Activated CD8-positive, alpha-beta memory T cell treated with anti-CD3 and anti-CD28 coated beads, Interleukin-2, amount 10 ng/mL, durations not matched to agents 7 days and 5 days (primary cell): ENCODE measurements at regions not wholly inside any gene's neighbourhood (a gene's known extent, or its start where the extent isn't known, plus 50 kb on each side); places are given as distances from the start of the nearest gene placed in this dataset.
"Not testable (repeated sequence)": the region's sequence is repeated elsewhere in the genome, so short reads cannot be mapped to it uniquely, and the experiment has no call there.

Experiments
- ATAC-seq: fragments of 150-1000 bp; cut with Tn5 transposase; one replicate; pipeline ENCODE4 v1.10.0; 2021; ENCODE audit warnings: moderate library complexity
- CTCF ChIA-PET: fragments of 350-600 bp; sonication (Branson Sonifier 250); formaldehyde crosslinking; loops from one replicate; lab custom pipeline; 2021; ENCODE audit warnings: antibody characterized with exemption; lab: Charles Lee
- DNase-seq: peaks from one replicate; pipeline ENCODE4 v3.0.0-alpha.2; 2020
- H3K27ac Mint-ChIP-seq: one replicate; pipeline ENCODE4 v1.8.0; 2021; ENCODE audit warnings: mild to moderate bottlenecking, mixed read lengths
- H3K27me3 Mint-ChIP-seq: one replicate; pipeline ENCODE4 v1.8.0; 2021; ENCODE audit warnings: mixed read lengths
- H3K36me3 Mint-ChIP-seq: one replicate; pipeline ENCODE4 v1.8.0; 2021; ENCODE audit warnings: mild to moderate bottlenecking, mixed read lengths
- H3K4me1 Mint-ChIP-seq: one replicate; pipeline ENCODE4 v1.8.0; 2021; ENCODE audit warnings: mixed read lengths
- H3K4me3 Mint-ChIP-seq: one replicate; pipeline ENCODE4 v1.8.0; 2021; ENCODE audit warnings: mild to moderate bottlenecking, moderate library complexity, mixed read lengths
- H3K9me3 Mint-ChIP-seq: one replicate; pipeline ENCODE4 v1.8.0; 2022; ENCODE audit warnings: low read depth, mixed read lengths

DNA sequence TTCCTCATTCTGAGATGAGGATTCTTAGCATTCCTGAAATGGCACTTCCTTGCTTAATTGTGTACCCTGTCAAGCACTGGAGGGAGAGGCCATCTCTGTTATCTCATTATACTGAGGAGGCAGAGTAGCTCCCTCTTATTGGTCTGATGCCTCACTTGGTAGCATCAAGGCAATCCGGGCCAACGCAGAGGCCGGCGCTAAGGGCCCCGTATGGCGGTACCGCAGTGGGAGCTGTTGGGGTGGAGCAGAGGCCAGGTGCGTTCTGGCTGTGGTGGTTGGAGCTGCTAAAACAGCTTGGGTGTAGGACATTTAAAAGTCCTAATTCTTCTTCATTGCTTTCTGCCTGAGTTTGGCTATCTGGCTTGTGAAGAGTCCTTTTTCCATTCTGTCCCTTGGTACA lies 333.7 kb upstream of the NPAP1 start:
- not testable (repeated sequence) for H3K9me3 Mint-ChIP-seq

DNA sequence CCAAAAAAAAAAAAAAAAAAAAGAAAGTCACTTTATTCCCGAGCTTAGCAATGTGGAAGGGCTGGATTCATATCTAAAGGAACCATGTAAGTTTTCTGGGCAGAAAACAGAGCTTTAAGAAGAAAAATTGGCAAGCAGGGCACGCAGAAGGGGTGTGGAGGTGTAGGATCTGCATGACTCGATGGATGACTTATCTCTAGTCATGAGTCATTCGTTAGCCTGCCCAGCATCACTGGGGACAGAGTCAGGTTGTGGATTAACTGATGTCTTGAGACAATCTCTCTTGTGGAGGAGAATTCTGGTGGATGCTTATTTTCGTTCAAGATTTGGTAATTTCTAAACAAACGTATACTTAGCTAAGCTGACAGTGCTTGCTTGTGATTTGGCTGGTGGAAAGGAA lies 322.8 kb upstream of the NPAP1 start:
- ATAC-seq, H3K9me3 Mint-ChIP-seq, H3K27ac Mint-ChIP-seq, H3K36me3 Mint-ChIP-seq, DNase-seq, H3K4me3 Mint-ChIP-seq, H3K27me3 Mint-ChIP-seq, CTCF ChIA-PET, H3K4me1 Mint-ChIP-seq: not testable (repeated sequence)

More for the DNA sequence above, 333.7 kb upstream of the NPAP1 start:
- ATAC-seq, DNase-seq, H3K27ac Mint-ChIP-seq, H3K4me3 Mint-ChIP-seq, H3K27me3 Mint-ChIP-seq, CTCF ChIA-PET, H3K4me1 Mint-ChIP-seq, H3K36me3 Mint-ChIP-seq: not testable (repeated sequence)

DNA sequence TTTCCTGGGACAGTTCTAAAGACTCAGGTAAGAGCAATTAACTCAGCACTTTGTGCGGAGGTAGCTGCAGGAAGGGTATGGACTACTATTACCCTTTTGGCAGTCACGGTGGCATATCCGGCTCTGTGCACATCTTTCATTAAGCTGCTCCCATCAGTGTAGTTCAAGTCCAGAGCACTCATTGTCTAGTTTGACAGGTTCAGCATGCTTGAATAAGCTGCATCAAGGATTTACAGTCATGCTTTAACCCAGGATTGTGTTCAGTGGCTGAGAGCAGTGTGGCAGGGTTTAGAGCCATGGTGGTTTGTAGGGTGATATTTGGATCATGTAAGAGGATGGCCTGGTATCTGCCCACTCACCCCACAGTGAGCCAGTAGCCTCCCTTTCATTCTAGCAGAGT lies 294.5 kb upstream of the NPAP1 start:
- H3K36me3 Mint-ChIP-seq, H3K4me3 Mint-ChIP-seq, H3K9me3 Mint-ChIP-seq, H3K27ac Mint-ChIP-seq, CTCF ChIA-PET, DNase-seq, H3K4me1 Mint-ChIP-seq, H3K27me3 Mint-ChIP-seq, ATAC-seq: not testable (repeated sequence)

DNA sequence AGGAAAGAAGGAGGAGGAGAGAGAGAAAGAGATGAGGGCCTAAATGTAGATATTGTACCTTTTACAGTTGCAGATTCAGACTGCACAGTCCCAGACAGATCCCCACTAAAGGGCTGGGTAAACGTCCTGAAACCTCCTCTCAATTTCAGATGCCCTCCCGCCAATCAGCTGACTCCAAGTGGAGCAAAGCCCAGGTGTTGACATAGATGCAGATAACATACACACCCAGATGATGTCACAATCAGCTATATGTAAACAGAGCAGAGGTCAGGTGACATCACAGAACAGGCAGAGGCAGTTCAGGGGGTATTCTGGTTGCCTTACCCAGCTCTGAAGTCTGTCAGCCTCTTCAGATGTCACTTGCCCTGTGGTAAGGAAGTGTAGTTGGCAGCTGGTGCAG lies 290.3 kb upstream of the NPAP1 start:
- H3K9me3 Mint-ChIP-seq, CTCF ChIA-PET, H3K4me1 Mint-ChIP-seq, DNase-seq, ATAC-seq, H3K27ac Mint-ChIP-seq, H3K27me3 Mint-ChIP-seq, H3K4me3 Mint-ChIP-seq, H3K36me3 Mint-ChIP-seq: not testable (repeated sequence)

DNA sequence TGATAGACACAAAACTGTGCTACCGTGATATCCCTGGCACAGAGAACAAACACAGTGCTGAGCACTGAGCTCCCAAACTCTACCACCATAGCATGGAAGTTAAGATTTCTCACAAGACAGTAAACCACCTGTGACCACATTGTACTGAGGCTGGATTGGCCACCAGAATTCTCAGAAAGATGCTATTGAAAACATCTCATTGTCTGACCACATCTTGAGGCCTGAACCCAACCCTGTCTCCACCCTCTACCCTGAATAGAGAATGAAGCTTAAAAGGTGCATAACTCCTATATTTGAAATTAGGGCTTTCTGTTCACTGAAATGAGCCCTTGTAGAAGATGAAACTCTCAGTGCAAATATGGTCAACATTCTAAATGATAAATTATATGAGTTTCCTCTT lies 281.3 kb upstream of the NPAP1 start:
- H3K4me1 Mint-ChIP-seq: no peaks in the 10 kb centered on the region
- CTCF ChIA-PET: no interaction called here
- no peak for DNase-seq
- no peaks in the 10 kb centered on the region for H3K27me3 Mint-ChIP-seq
- no peak overlapping the region for H3K27ac Mint-ChIP-seq
- H3K36me3 Mint-ChIP-seq: no peaks in the 10 kb centered on the region
- H3K9me3 Mint-ChIP-seq: no peaks in the 10 kb centered on the region
- H3K4me3 Mint-ChIP-seq: no peak overlapping the region
- ATAC-seq: no peak

DNA sequence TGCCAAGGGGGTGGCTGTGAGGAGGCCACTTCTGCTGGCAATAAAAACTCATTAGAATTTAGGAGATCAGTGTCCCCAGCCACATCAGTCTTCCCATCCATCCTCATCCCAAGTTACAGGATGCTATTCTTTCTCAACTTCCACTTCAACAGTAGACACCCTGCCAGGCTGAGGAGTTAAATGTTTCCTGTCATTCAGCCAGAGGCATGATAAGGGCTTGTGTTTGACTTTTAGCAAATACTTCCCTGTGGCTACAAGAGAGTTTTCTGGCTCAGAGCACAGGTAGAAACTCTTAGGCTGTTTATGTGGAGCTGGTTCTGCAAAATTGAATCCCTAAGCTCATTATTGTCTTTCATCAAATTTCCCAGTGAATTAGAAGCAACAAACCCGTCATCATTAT lies 262.9 kb upstream of the NPAP1 start:
- ATAC-seq, H3K27ac Mint-ChIP-seq, H3K27me3 Mint-ChIP-seq, H3K4me3 Mint-ChIP-seq, H3K4me1 Mint-ChIP-seq, DNase-seq, CTCF ChIA-PET, H3K36me3 Mint-ChIP-seq: not testable (repeated sequence)
- H3K9me3 Mint-ChIP-seq: peaks cover 16% of the 10 kb centered on the region

DNA sequence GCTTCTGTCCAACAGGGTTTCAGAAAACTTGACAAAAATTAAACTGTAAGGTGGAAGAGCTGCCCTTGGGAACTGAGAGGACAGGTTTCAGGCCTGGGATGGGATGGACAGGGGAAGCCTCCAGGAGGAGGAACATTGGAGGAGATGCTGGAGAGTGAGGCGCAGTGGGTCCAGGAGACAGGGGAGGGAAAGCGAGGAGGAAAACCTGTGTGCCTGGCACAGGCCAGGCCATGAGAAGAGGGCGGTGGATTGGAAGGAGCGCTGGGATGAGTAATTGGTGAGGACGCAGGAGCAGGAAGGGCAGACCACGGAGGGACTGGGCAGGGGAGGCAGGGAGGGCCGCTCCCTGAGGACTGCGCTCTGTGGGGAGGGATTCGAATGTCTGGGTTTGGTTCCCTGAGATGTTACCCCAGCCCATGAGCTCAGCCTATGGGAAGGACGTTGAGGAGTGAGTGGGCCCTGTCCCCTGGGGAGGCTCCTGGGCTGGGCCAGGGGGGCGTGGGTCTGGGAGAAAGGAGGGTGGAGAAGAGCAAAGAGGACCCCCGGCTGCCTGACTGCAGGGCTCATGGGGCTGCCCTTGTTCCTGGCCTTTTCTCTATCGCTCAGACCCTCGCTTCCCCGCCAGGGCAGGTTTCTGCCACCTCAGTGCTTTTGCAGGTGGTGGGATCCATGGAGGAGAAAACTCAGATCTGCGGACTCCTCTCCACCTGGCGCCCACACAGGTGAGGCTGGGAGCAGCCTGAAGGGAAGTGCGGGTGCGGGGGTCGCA lies 249.1 kb upstream of the NPAP1 start:
- not testable (repeated sequence) for H3K4me3 Mint-ChIP-seq, H3K4me1 Mint-ChIP-seq

DNA sequence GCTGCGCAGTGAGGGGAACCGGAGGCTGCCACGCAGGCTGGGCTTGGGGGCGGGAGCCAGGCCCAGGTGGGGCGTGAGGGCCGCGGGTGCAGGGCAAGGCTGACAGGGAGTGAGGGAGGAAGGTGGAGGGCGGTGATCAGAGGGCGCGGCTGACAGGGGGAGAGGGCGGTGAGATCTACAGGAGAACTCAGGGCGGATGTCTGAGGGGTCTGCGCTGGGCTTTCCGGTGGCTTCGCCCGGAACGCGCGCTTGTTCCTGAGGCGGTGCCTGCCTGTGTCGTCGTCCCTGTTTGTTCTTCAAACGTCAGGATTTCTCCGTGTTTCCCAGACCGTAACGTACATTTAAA lies 248.5 kb upstream of the NPAP1 start:
- H3K9me3 Mint-ChIP-seq, CTCF ChIA-PET, H3K36me3 Mint-ChIP-seq, H3K27me3 Mint-ChIP-seq, ATAC-seq, H3K4me1 Mint-ChIP-seq, DNase-seq, H3K27ac Mint-ChIP-seq, H3K4me3 Mint-ChIP-seq: not testable (repeated sequence)

More for the DNA sequence above, 249.1 kb upstream of the NPAP1 start:
- ATAC-seq, H3K27me3 Mint-ChIP-seq, H3K9me3 Mint-ChIP-seq, H3K27ac Mint-ChIP-seq, DNase-seq, H3K36me3 Mint-ChIP-seq, CTCF ChIA-PET: not testable (repeated sequence)

DNA sequence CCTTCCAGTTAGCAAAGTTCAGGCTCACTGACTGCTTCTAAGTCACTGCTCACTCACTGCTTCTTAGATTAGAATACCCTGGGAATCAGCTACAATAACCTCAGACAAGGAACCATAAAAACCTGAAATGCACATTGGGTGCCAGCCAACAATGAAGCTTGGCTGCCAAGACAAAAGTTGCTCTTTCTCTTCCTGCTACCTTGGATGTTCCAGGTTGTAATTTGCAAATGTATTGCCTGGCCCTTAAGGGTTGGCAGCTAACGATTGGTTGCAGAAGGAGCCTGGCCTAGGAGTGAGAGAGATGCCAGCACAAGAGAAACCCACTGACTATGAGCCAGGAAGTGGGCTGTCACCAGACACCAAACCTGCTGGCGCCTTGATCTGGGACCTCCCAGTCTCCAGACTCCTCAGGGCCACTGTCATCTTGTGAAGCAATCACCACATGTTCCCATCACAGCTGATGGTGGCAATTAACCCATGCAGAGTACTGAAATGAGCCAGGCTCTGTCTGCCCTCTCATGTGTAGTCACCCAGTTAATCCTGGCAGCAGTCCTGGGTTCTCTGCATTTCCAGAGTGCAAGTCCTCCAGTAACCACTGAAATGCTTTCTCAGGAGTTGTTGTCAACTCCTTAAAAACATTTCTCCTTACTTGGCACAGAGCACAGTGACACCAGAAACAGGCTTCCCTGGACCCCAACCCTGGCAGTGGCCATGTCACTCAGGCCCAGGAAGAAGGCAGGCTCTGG lies 240.3 kb upstream of the NPAP1 start:
- H3K27ac Mint-ChIP-seq, CTCF ChIA-PET, DNase-seq, H3K36me3 Mint-ChIP-seq, H3K4me3 Mint-ChIP-seq, ATAC-seq, H3K27me3 Mint-ChIP-seq, H3K4me1 Mint-ChIP-seq, H3K9me3 Mint-ChIP-seq: not testable (repeated sequence)

DNA sequence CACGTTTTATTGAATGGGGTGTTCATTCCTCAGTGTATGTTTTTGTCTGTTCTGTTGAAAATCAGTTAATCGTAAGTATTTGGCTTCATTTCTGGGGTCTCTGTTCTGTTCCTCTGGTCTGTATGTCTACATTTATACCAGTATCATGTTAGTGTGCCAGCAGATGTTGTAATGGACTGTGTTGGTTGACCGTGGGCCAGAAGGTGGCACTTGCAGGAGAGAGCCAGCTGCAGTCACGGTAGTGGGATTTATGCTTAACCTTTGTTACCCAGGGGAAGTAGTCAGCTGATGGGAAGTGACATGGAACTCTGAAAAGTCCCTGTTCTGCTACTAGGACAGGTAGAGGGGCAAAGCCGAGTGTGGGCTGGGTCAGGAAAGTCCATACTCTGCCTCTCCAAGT lies 238.3 kb upstream of the NPAP1 start:
- CTCF ChIA-PET, H3K27me3 Mint-ChIP-seq, H3K27ac Mint-ChIP-seq, H3K4me3 Mint-ChIP-seq, H3K4me1 Mint-ChIP-seq, DNase-seq, H3K36me3 Mint-ChIP-seq, ATAC-seq, H3K9me3 Mint-ChIP-seq: not testable (repeated sequence)

DNA sequence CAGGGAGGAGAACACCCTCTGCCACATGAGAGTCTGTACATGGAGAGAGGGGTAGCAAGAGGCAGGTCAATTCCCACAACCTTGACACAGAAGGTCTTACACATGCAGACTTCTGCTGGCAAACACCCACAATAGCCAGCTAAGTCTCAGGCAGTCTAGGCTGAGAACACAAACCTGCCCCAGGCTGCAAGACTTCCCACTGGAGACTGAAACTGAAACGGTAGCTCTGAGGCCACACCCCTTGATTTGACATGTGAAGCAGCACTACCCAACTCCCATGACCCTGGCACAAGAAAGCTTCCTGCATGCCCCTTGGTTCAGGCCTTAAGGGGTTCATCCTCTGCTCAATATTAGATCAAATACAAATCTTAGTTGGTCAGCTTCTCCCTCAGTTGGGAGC lies 237.8 kb upstream of the NPAP1 start:
- H3K36me3 Mint-ChIP-seq, H3K27ac Mint-ChIP-seq, DNase-seq, CTCF ChIA-PET, H3K4me1 Mint-ChIP-seq, H3K4me3 Mint-ChIP-seq, ATAC-seq, H3K9me3 Mint-ChIP-seq, H3K27me3 Mint-ChIP-seq: not testable (repeated sequence)

DNA sequence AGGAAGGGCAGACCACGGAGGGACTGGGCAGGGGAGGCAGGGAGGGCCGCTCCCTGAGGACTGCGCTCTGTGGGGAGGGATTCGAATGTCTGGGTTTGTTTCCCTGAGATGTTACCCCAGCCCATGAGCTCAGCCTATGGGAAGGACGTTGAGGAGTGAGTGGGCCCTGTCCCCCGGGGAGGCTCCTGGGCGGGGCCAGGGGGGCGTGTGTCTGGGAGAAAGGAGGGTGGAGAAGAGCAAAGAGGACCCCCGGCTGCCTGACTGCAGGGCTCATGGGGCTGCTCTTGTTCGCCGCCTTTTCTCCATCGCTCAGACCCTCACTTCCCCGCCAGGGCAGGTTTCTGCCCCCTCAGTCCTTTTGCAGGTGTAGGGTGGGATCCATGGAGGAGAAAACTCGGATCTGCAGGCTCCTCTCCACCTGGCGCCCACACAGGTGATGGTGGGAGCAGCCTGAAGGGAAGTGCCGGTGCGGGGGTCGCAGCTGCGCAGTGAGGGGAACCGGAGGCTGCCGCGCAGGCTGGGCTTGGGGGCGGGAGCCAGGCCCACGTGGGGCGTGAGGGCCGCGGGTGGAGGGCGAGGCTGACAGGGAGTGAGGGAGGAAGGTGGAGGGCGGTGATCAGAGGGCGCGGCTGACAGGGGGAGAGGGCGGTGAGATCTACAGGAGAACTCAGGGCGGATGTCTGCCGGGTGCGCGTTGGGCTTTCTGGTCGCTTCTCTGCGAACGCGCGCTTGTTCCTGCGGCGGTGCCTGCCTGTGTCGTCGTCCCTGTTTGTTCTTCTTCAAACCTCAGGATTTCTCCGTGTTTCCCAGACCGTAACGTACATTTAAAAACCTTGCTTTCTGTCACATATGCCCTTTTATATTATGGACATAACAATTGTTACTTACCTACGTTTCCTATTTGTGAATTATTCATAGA lies 198.2 kb upstream of the NPAP1 start:
- ATAC-seq, H3K4me1 Mint-ChIP-seq, H3K4me3 Mint-ChIP-seq, H3K27me3 Mint-ChIP-seq, DNase-seq, H3K27ac Mint-ChIP-seq, CTCF ChIA-PET, H3K9me3 Mint-ChIP-seq, H3K36me3 Mint-ChIP-seq: not testable (repeated sequence)

DNA sequence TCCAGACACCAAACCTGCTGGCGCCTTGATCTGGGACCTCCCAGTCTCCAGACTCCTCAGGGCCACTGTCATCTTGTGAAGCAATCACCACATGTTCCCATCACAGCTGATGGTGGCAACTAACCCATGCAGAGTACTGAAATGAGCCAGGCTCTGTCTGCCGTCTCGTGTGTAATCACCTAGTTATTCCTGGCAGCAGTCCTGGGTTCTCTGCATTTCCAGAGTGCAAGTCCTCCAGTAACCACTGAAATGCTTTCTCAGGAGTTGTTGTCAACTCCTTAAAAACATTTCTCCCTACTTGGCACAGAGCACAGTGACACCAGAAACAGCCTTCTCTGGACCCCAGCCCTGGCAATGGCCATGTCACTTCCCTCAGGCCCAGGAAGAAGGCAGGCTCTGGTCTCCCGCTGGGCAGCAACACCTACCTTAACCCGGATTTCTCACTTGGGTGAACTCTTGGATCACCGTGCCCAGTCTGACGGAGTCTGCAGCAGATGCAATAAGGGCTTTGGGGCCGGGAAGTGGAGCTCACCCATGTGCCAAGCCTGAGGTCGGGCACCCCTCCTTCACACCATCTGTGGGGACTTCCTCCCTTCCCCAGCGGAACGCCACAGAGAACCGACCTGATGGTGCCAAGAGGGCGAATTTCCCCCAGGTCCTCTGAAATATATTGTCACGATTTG lies 189.5 kb upstream of the NPAP1 start:
- H3K36me3 Mint-ChIP-seq, H3K4me3 Mint-ChIP-seq, CTCF ChIA-PET, H3K9me3 Mint-ChIP-seq, ATAC-seq, DNase-seq, H3K27ac Mint-ChIP-seq, H3K27me3 Mint-ChIP-seq, H3K4me1 Mint-ChIP-seq: not testable (repeated sequence)
